Astrocyte of the cerebellum (primary cell): ENCODE measurements at regions not wholly inside any gene's neighbourhood (a gene's known extent, or its start where the extent isn't known, plus 50 kb on each side); places are given as distances from the start of the nearest gene placed in this dataset.

Source experiments
- DNase-seq: peaks from one replicate; pipeline ENCODE4 v3.0.0-alpha.2; 2011; ENCODE audit warnings: low read depth
- H3K4me3 ChIP-seq: 2 replicates; pipeline ENCODE4 v1.5.1; 2011; ENCODE audit warnings: mild to moderate bottlenecking, low read depth, low read length, moderate library complexity
- in situ Hi-C: cut with HindIII; loops from 2 replicates; pipeline ENCODE4 v1.10.0; 2017; ENCODE audit warnings: low sequenced_read_pairs
- TF ChIP-seq, protein P1 (sequence below): IDR thresholded peaks from 2 replicates; pipeline ENCODE4 v1.5.1; 2012; ENCODE audit warnings: low read length, low read depth, moderate library complexity, mild to moderate bottlenecking; ENCODE audit errors: missing control alignments

DNA sequence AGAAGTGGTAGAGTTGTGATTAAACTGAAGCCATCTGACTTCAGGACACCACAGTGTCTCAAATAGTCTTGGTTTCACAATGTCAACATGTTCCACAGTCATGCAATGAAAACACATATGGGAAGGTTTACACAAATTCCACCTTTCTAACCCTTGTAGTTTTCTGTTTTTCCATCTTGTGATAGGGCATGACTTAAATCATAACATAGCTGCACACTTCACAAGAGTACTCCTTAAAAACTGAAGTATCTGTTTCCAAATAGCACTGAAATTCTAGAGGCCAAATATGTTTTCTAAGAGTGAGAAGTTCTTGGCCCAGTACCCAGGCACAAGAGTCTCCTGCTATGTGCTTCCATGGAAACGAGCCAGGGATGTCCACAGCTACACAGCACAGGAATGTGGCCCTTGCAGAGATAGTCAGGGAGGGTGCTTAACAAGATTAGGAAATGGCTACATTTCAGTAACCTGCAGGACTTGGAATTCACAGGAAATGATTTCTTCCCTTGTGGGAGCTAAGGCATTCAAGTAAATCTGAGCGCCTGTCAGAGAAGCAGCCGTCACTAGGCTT lies 269.1 kb downstream of the NDFIP2 start:
- in situ Hi-C loops: no loop called here
- no peak overlapping the region for H3K4me3 ChIP-seq
- TF ChIP-seq, protein P1, sequence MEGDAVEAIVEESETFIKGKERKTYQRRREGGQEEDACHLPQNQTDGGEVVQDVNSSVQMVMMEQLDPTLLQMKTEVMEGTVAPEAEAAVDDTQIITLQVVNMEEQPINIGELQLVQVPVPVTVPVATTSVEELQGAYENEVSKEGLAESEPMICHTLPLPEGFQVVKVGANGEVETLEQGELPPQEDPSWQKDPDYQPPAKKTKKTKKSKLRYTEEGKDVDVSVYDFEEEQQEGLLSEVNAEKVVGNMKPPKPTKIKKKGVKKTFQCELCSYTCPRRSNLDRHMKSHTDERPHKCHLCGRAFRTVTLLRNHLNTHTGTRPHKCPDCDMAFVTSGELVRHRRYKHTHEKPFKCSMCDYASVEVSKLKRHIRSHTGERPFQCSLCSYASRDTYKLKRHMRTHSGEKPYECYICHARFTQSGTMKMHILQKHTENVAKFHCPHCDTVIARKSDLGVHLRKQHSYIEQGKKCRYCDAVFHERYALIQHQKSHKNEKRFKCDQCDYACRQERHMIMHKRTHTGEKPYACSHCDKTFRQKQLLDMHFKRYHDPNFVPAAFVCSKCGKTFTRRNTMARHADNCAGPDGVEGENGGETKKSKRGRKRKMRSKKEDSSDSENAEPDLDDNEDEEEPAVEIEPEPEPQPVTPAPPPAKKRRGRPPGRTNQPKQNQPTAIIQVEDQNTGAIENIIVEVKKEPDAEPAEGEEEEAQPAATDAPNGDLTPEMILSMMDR: no peak
- DNase-seq: peak; percentile 95

GRCh38 chr13:79749566-79749965 lies 268.6 kb downstream of the NDFIP2 start:
- in situ Hi-C loops: no loop called here
- no peak overlapping the region for H3K4me3 ChIP-seq
- no peak for DNase-seq
- TF ChIP-seq, protein P1: no peak

- H3K4me3 ChIP-seq: no peak overlapping the region
- DNase-seq: no peak
- TF ChIP-seq, protein P1: no peak
- in situ Hi-C loops: no loop called here
Observed at GRCh38 chr13:79745081-79745480, 264.1 kb downstream of the NDFIP2 start.

GRCh38 chr13:79742923-79743322 lies 262.0 kb downstream of the NDFIP2 start:
- no peak for DNase-seq
- TF ChIP-seq, protein P1: no peak
- in situ Hi-C loops: no loop called here
- no peak overlapping the region for H3K4me3 ChIP-seq

DNA sequence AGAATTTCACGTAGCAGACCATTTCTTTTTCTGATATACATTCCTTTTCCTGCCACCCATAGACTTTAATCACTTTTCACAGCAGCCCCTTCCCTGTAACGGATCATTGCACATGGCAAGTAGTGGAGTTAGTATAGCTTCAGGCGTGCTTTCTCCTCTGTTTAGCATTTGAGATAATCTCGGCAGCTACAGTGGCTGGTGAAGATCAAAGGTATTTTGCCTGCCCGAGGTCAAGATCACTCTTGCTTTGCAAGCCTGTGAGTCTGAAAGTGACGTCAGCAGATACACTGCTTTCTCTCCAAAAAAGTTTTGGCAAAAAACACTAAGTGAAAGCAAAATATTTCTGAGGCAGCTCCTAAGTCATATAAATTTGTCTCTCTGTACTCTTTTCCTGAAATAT lies 260.0 kb downstream of the NDFIP2 start:
- TF ChIP-seq, protein P1: no peak
- H3K4me3 ChIP-seq: no peak overlapping the region
- in situ Hi-C loops: no loop called here
- DNase-seq: peak; percentile 9

GRCh38 chr13:79736356-79736755 lies 255.4 kb downstream of the NDFIP2 start:
- H3K4me3 ChIP-seq: no peak overlapping the region
- no peak for DNase-seq
- in situ Hi-C loops: no loop called here
- TF ChIP-seq, protein P1: no peak

DNA sequence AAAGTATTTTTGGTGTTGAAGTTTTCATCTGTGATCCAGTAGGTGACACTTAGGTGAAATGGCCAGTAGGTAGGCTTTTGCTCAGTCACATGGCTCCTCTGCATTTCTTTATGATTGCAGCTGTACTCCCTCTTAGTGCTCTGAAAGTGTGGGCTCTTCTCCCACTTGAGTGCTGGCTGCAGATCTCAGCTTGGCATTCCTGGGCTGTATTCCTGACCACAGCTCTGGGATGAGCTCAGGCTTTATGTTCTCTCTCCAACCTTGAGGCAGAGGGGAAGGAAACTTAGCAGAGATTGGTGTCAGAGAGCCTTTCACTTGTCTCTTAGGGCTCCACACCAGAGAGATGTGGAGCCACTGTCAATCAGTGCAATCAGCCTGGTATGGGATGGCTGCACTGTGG lies 254.3 kb downstream of the NDFIP2 start:
- H3K4me3 ChIP-seq: no peak overlapping the region
- peak; percentile 20 for DNase-seq
- TF ChIP-seq, protein P1: no peak
- in situ Hi-C loops: no loop called here
